ENCODE measurements at regions not wholly inside any gene's neighbourhood (a gene's known extent, or its start where the extent isn't known, plus 50 kb on each side); places are given as distances from the start of the nearest gene placed in this dataset.

DNA sequence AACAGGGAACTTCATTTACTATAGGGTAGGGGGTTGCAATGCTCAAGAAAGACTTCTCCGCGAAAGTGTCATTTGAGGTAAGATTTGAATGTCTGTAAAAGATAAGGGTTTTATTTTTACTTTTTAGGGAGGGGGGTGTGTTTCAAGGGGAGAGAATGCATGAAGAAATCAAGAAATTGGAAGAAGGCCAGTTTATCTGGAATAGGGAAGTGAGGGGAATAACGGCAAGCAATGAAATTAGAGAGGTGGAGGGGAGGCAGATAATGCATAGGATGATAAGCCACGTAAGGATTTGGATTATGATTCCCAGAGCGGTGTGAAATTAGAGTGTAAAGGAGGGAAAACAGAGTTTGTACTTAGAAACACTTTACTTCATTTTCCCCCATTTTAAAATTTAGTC is 63.0 kb upstream of the MB21D2 start:
- TF ChIP-seq GABPA (IDR thresholded peaks at IDR 0.05; ENCODE audit: borderline replicate concordance, insufficient read depth, low read length) (no peak), TAF1 (IDR thresholded peaks at IDR 0.05; ENCODE audit: low read depth, low read length) (no peak), EP300 (IDR thresholded peaks at IDR 0.05; ENCODE audit: borderline replicate concordance in 1 of 2, low read depth in 2 of 2, low read length in 2 of 2) (no peak), EGR1 (IDR thresholded peaks at IDR 0.05; ENCODE audit: borderline replicate concordance, low read depth, low read length) (no peak), EZH2 (IDR thresholded peaks at IDR 0.05; ENCODE audit: low read depth, low read length, severe bottlenecking) (no peak), POLR2A (IDR thresholded peaks at IDR 0.05; ENCODE audit: control extremely low read depth in 1 of 2, low read depth in 2 of 2, low read length in 2 of 2) (no peak), POLR2AphosphoS5 (IDR thresholded peaks at IDR 0.05; ENCODE audit: low read depth, low read length) (no peak)
- TF ChIP-seq, protein P1, sequence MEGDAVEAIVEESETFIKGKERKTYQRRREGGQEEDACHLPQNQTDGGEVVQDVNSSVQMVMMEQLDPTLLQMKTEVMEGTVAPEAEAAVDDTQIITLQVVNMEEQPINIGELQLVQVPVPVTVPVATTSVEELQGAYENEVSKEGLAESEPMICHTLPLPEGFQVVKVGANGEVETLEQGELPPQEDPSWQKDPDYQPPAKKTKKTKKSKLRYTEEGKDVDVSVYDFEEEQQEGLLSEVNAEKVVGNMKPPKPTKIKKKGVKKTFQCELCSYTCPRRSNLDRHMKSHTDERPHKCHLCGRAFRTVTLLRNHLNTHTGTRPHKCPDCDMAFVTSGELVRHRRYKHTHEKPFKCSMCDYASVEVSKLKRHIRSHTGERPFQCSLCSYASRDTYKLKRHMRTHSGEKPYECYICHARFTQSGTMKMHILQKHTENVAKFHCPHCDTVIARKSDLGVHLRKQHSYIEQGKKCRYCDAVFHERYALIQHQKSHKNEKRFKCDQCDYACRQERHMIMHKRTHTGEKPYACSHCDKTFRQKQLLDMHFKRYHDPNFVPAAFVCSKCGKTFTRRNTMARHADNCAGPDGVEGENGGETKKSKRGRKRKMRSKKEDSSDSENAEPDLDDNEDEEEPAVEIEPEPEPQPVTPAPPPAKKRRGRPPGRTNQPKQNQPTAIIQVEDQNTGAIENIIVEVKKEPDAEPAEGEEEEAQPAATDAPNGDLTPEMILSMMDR (IDR thresholded peaks at IDR 0.05; ENCODE audit: control extremely low read depth in 1 of 3, insufficient read depth in 1 of 3, low read depth in 1 of 3, low read length in 3 of 3), result no peak
- TF ChIP-seq, protein P2, sequence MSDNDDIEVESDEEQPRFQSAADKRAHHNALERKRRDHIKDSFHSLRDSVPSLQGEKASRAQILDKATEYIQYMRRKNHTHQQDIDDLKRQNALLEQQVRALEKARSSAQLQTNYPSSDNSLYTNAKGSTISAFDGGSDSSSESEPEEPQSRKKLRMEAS (IDR thresholded peaks at IDR 0.05), result no peak
- TF ChIP-seq, protein P3, sequence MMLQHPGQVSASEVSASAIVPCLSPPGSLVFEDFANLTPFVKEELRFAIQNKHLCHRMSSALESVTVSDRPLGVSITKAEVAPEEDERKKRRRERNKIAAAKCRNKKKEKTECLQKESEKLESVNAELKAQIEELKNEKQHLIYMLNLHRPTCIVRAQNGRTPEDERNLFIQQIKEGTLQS (IDR thresholded peaks at IDR 0.05; ENCODE audit: insufficient read depth, low read depth, low read length), result no peak
